NCI-H187 treated with DMSO at 0.1 percent for 48 hours (cell line): ENCODE measurements at regions not wholly inside any gene's neighbourhood (a gene's known extent, or its start where the extent isn't known, plus 50 kb on each side); places are given as distances from the start of the nearest gene placed in this dataset.

Experiments
- DNase-seq: peaks from one replicate; lab custom pipeline; 2025; lab: John Stamatoyannopoulos, UW

GRCh38 chr3:181859518-181859917, 147.8 kb downstream of the SOX2 start:
- DNase-seq: no peak

GRCh38 chr3:181860235-181860634, 148.5 kb downstream of the SOX2 start:
- DNase-seq: no peak

GRCh38 chr3:181862502-181862901, 150.8 kb downstream of the SOX2 start:
- no peak for DNase-seq

GRCh38 chr3:181868576-181869082, 156.9 kb downstream of the SOX2 start:
- DNase-seq: no peak

- no peak for DNase-seq
Observed at GRCh38 chr3:181872887-181873286, 161.2 kb downstream of the SOX2 start.

- no peak for DNase-seq
Observed at GRCh38 chr3:181879926-181880325, 168.2 kb downstream of the SOX2 start.

- no peak for DNase-seq
Observed at GRCh38 chr3:181880331-181880730, 168.6 kb downstream of the SOX2 start.

- DNase-seq: no peak
Observed at GRCh38 chr3:181881749-181882148, 170.0 kb downstream of the SOX2 start.

- DNase-seq: no peak
Observed at GRCh38 chr3:181885868-181886630, 174.3 kb downstream of the SOX2 start.

GRCh38 chr3:181886676-181887075, 175.0 kb downstream of the SOX2 start:
- DNase-seq: no peak

- DNase-seq: no peak
Observed at GRCh38 chr3:181887685-181888084, 176.0 kb downstream of the SOX2 start.

GRCh38 chr3:181888234-181888633, 176.5 kb downstream of the SOX2 start:
- no peak for DNase-seq

- DNase-seq: no peak
Observed at GRCh38 chr3:181892848-181893247, 181.1 kb downstream of the SOX2 start.

GRCh38 chr3:181896605-181897004, 184.9 kb downstream of the SOX2 start:
- no peak for DNase-seq

GRCh38 chr3:181899702-181900101, 188.0 kb downstream of the SOX2 start:
- no peak for DNase-seq

- no peak for DNase-seq
Observed at GRCh38 chr3:181901626-181902025, 189.9 kb downstream of the SOX2 start.

GRCh38 chr3:181906338-181906737, 194.6 kb downstream of the SOX2 start:
- no peak for DNase-seq

GRCh38 chr3:181909241-181909640, 197.5 kb downstream of the SOX2 start:
- DNase-seq: no peak

- no peak for DNase-seq
Observed at GRCh38 chr3:181912384-181912783, 200.7 kb downstream of the SOX2 start.

GRCh38 chr3:181913254-181913653, 201.5 kb downstream of the SOX2 start:
- DNase-seq: no peak

GRCh38 chr3:181915551-181915950, 203.8 kb downstream of the SOX2 start:
- DNase-seq: no peak

- no peak for DNase-seq
Observed at GRCh38 chr3:181916013-181916412, 204.3 kb downstream of the SOX2 start.

- DNase-seq: no peak
Observed at GRCh38 chr3:181917027-181917426, 205.3 kb downstream of the SOX2 start.

- DNase-seq: no peak
Observed at GRCh38 chr3:181919375-181919774, 207.7 kb downstream of the SOX2 start.
